ENCODE measurements at regions not wholly inside any gene's neighbourhood (a gene's known extent, or its start where the extent isn't known, plus 50 kb on each side); places are given as distances from the start of the nearest gene placed in this dataset.

DNA sequence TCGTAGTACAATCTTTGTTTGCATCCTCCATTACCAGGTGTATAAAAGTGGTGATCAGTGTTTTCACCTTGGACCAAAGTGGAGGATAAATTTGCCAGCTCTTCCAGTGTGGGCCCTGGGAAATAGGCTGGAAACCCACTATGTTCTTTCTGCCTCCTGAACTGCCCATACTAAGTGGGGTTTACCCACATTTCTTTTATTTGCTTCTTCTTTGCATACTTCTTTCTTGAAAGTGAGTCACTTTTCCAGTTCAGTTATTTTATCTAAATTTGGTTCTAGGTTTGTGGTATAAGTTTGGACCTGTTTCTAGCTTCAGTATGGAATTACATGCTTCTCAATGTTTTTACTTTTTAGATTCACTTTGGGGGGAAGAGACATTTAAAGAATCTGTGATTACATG lies 126.2 kb upstream of the ACBD5 start:
- TF ChIP-seq CTCF (IDR thresholded peaks at IDR 0.05) (no peak), POLR2A (IDR thresholded peaks at IDR 0.05) (no peak)

Data from esophagus squamous epithelium (tissue), 4 donors.